ENCODE measurements at regions not wholly inside any gene's neighbourhood (a gene's known extent, or its start where the extent isn't known, plus 50 kb on each side); places are given as distances from the start of the nearest gene placed in this dataset.

DNA sequence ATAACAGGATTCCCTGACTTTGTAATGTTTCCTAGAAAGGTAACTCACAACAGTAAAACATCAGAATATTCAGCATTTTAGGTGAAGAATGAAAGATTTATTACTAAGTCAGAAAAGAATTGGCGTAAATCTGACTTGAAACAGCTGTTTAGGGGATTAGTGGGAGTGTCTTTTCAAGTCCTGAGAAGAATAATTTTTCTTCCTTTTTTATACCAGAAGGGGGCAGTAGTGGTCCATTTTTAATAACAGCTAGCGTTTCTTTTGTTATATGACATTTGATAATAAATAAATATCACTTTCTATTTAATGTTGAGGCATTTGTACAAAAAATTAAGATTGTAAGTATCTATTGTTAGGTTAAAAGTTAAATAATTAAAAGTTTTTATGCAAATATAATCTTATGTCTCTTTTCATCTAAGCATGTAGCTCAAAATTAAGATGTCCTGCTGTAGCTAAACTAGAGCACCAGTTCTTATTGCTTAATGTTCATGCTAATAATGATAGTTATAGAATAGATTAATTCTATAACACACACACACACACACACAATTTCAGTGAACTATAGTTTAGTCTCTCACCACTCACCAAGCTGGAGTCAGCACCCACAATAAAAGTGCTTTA, 258.7 kb upstream of the ARRDC3 start:
- no peak overlapping the region for H3K27ac ChIP-seq (ENCODE audit: low read depth, low read length)
- H4K20me1 ChIP-seq (ENCODE audit: control insufficient read depth, insufficient read depth, low read depth, low read length) = no peaks in the 10 kb centered on the region
- no peaks in the 10 kb centered on the region for H3K9me2 ChIP-seq (replicated peaks; ENCODE audit: control insufficient read depth, low read length)
- no peaks in the 10 kb centered on the region for H3K36me3 ChIP-seq (ENCODE audit: control insufficient read depth, low read length)
- no peaks in the 10 kb centered on the region for H3K9me3 ChIP-seq (ENCODE audit: control insufficient read depth, insufficient read depth, low read length)
- H3K27me3 ChIP-seq (ENCODE audit: control insufficient read depth, low read length) = no peaks in the 10 kb centered on the region; the same call in 1 of the 2 replicates
- H3K4me2 ChIP-seq (ENCODE audit: low read length) = no peak overlapping the region
- no peaks in the 10 kb centered on the region for H3K79me2 ChIP-seq (ENCODE audit: control insufficient read depth, low read length)
- no peaks in the 10 kb centered on the region for H3K4me1 ChIP-seq (ENCODE audit: control insufficient read depth, low read length)
- H3K4me3 ChIP-seq (ENCODE audit: low read length) = no peak overlapping the region
- TF ChIP-seq, protein P1, sequence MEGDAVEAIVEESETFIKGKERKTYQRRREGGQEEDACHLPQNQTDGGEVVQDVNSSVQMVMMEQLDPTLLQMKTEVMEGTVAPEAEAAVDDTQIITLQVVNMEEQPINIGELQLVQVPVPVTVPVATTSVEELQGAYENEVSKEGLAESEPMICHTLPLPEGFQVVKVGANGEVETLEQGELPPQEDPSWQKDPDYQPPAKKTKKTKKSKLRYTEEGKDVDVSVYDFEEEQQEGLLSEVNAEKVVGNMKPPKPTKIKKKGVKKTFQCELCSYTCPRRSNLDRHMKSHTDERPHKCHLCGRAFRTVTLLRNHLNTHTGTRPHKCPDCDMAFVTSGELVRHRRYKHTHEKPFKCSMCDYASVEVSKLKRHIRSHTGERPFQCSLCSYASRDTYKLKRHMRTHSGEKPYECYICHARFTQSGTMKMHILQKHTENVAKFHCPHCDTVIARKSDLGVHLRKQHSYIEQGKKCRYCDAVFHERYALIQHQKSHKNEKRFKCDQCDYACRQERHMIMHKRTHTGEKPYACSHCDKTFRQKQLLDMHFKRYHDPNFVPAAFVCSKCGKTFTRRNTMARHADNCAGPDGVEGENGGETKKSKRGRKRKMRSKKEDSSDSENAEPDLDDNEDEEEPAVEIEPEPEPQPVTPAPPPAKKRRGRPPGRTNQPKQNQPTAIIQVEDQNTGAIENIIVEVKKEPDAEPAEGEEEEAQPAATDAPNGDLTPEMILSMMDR (IDR thresholded peaks at IDR 0.05; ENCODE audit: low read depth, low read length, poor library complexity, severe bottlenecking) = peak; percentile 39
- no peak for TF ChIP-seq EZH2phosphoT487 (IDR thresholded peaks at IDR 0.05; ENCODE audit: borderline replicate concordance, low read length)
- no peaks in the 10 kb centered on the region for H3F3A ChIP-seq (ENCODE audit: control insufficient read depth, insufficient read depth)

DNA sequence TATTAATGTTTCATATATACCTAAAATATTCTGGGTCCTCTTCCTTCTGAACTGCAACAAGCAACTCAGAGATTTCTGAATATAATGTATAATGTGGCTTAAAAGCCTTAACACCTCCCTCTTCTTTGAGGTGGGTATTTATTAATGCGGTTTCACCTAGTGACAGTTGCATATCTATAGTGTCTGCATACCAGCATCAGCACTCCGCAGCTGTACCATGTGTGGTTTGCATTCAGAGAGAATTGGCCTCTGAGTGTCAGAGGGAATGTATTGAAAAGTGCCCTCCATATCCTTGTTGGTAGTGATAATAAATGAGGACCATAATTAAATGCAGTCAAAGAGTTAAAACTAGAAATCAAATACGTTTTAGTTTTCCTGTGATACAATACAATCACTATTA, 256.6 kb upstream of the ARRDC3 start:
- Histone ChIP-seq H3F3A (ENCODE audit: control insufficient read depth, insufficient read depth) (no peaks in the 10 kb centered on the region), H3K27ac (ENCODE audit: low read depth, low read length) (no peak overlapping the region), H3K36me3 (ENCODE audit: control insufficient read depth, low read length) (no peaks in the 10 kb centered on the region), H3K9me3 (ENCODE audit: control insufficient read depth, insufficient read depth, low read length) (no peaks in the 10 kb centered on the region), H3K27me3 (ENCODE audit: control insufficient read depth, low read length) (no peaks in the 10 kb centered on the region; the same call in 1 of the 2 replicates), H4K20me1 (ENCODE audit: control insufficient read depth, insufficient read depth, low read depth, low read length) (no peaks in the 10 kb centered on the region), H3K9me2 (replicated peaks; ENCODE audit: control insufficient read depth, low read length) (no peaks in the 10 kb centered on the region), H3K79me2 (ENCODE audit: control insufficient read depth, low read length) (no peaks in the 10 kb centered on the region), H3K4me1 (ENCODE audit: control insufficient read depth, low read length) (no peaks in the 10 kb centered on the region), H3K4me3 (ENCODE audit: low read length) (no peak overlapping the region), H3K4me2 (ENCODE audit: low read length) (no peak overlapping the region)
- no peak for TF ChIP-seq EZH2phosphoT487 (IDR thresholded peaks at IDR 0.05; ENCODE audit: borderline replicate concordance, low read length)
- TF ChIP-seq, protein P1 (IDR thresholded peaks at IDR 0.05; ENCODE audit: low read depth, low read length, poor library complexity, severe bottlenecking) = no peak

DNA sequence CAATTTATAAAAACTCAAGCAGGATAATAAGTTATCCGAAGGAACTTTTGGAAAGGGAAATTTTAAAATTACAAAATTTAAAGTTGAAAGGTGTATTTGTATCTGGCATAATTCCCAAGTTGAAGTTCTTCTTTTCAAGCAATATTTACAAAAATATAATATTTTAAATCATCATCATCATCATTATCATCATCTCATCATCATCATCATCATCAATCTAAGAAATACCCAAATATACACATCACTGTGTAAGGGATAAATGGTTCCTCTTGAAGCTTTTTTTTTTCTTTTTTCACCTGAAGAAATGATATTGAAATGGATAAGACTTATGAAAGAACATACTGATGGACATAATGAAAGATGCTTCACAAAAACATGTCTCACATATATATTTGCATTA, 254.9 kb upstream of the ARRDC3 start:
- H3K27ac ChIP-seq (ENCODE audit: low read depth, low read length) = no peak overlapping the region
- no peak overlapping the region for H3K4me2 ChIP-seq (ENCODE audit: low read length)
- no peaks in the 10 kb centered on the region for H4K20me1 ChIP-seq (ENCODE audit: control insufficient read depth, insufficient read depth, low read depth, low read length)
- TF ChIP-seq, protein P1 (IDR thresholded peaks at IDR 0.05; ENCODE audit: low read depth, low read length, poor library complexity, severe bottlenecking) = no peak
- no peak for TF ChIP-seq EZH2phosphoT487 (IDR thresholded peaks at IDR 0.05; ENCODE audit: borderline replicate concordance, low read length)
- no peaks in the 10 kb centered on the region for H3K36me3 ChIP-seq (ENCODE audit: control insufficient read depth, low read length)
- no peaks in the 10 kb centered on the region for H3K9me2 ChIP-seq (replicated peaks; ENCODE audit: control insufficient read depth, low read length)
- no peaks in the 10 kb centered on the region for H3K4me1 ChIP-seq (ENCODE audit: control insufficient read depth, low read length)
- no peaks in the 10 kb centered on the region for H3K27me3 ChIP-seq (ENCODE audit: control insufficient read depth, low read length)
- no peaks in the 10 kb centered on the region for H3F3A ChIP-seq (ENCODE audit: control insufficient read depth, insufficient read depth)
- no peak overlapping the region for H3K4me3 ChIP-seq (ENCODE audit: low read length)
- no peaks in the 10 kb centered on the region for H3K9me3 ChIP-seq (ENCODE audit: control insufficient read depth, insufficient read depth, low read length)
- no peaks in the 10 kb centered on the region for H3K79me2 ChIP-seq (ENCODE audit: control insufficient read depth, low read length)

Data from DOHH2 (cell line).